ENCODE measurements at regions not wholly inside any gene's neighbourhood (a gene's known extent, or its start where the extent isn't known, plus 50 kb on each side); places are given as distances from the start of the nearest gene placed in this dataset.
A peak's percentile ranks its signal among the peaks of the same experiment; 100 is the strongest.

DNA sequence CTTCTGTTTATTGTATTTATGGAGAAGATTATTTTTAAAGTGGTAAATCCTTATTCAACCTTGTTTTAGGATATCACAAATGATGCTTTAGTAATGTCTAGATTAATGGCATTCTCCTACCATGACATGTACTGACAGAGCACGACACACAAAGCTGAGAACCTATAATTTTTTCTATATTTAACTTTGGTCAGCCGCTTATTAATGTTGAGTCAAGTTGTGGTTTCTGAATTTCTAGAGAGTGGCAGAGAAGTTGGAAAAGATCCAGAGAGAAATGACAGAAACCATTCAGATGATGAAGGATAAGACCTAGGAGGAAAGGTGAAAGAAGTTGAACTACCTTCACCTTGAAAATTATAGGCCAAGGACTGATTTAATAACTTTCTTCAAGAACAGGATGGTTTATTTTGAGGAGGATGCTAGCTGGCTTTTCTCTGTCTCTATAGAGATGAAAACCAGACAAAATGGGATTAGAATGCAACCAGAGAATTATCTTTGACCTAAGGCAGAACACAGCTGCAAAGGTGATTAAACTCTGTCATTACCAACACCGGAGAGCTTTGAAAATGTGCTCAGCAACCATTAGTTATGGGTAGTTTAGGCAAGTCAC lies 62.6 kb upstream of the TSPAN5 start:
- Histone ChIP-seq H2AFZ (replicated peaks; ENCODE audit: low read length, poor library complexity) (no peak overlapping the region), H2BK15ac (ENCODE audit: low read depth, low read length) (no peak overlapping the region), H4K8ac (ENCODE audit: low read depth in 2 of 2, low read length in 2 of 2) (no peak overlapping the region), H2BK120ac (ENCODE audit: low read depth, low read length) (no peak overlapping the region), H3K4me3 (ENCODE audit: insufficient read depth, low read depth, low read length) (no peak overlapping the region), H4K20me1 (ENCODE audit: insufficient read depth, low read length) (no peaks in the 10 kb centered on the region), H3K27ac (ENCODE audit: insufficient read depth, low read length) (no peak overlapping the region), H3K9me1 (ENCODE audit: insufficient read depth, low read length) (no peaks in the 10 kb centered on the region), H3K56ac (ENCODE audit: extremely low read depth, insufficient read depth, low read length) (no peak overlapping the region), H3K18ac (ENCODE audit: low read depth, low read length) (no peak overlapping the region), H2BK5ac (ENCODE audit: low read depth, low read length, poor library complexity, severe bottlenecking) (no peak overlapping the region), H3K36me3 (ENCODE audit: control insufficient read depth, insufficient read depth, low read length) (no peaks in the 10 kb centered on the region), H3K27me3 (ENCODE audit: control insufficient read depth, insufficient read depth, low read length) (no peaks in the 10 kb centered on the region), H3K4ac (ENCODE audit: low read depth, low read length) (no peak overlapping the region), H3K9ac (ENCODE audit: low read depth, low read length) (no peak overlapping the region), H2AK5ac (ENCODE audit: low read depth, low read length) (no peak overlapping the region), H4K5ac (ENCODE audit: low read depth, low read length) (no peak overlapping the region), H2AK9ac (replicated peaks; ENCODE audit: low read depth, low read length, poor library complexity) (no peak overlapping the region), H3K23ac (ENCODE audit: low read depth, low read length) (no peak overlapping the region), H3K4me2 (ENCODE audit: low read depth, low read length) (no peak overlapping the region), H3K14ac (replicated peaks; ENCODE audit: low read depth, low read length) (no peak overlapping the region), H3K79me1 (ENCODE audit: low read depth in 1 of 2, low read length in 2 of 2) (no peaks in the 10 kb centered on the region), H3K4me1 (ENCODE audit: control insufficient read depth, insufficient read depth, low read length) (no peaks in the 10 kb centered on the region), H2BK20ac (ENCODE audit: low read depth, low read length) (no peak overlapping the region), H4K91ac (ENCODE audit: insufficient read depth, low read depth, low read length) (no peak overlapping the region), H3K9me3 (ENCODE audit: control insufficient read depth, insufficient read depth, low read length) (no peaks in the 10 kb centered on the region; the same call in 1 of the 2 replicates)
- in situ Hi-C loops (cut with MboI; ENCODE audit: low sequenced_read_pairs), result no loop called here
- dilution Hi-C loops (cut with HindIII; ENCODE audit: low sequenced_read_pairs, unreplicated experiment), result no loop called here
- TF ChIP-seq FOS (IDR thresholded peaks at IDR 0.05; ENCODE audit: low read depth, low read length) (no peak), RAD21 (IDR thresholded peaks at IDR 0.05; ENCODE audit: low read length) (no peak), MXI1 (IDR thresholded peaks at IDR 0.05; ENCODE audit: borderline replicate concordance, low read depth, low read length) (no peak), CHD1 (IDR thresholded peaks at IDR 0.05; ENCODE audit: low read depth, low read length) (no peak), CEBPB (IDR thresholded peaks at IDR 0.05; ENCODE audit: low read depth, low read length) (no peak)
- TF ChIP-seq, protein P1, sequence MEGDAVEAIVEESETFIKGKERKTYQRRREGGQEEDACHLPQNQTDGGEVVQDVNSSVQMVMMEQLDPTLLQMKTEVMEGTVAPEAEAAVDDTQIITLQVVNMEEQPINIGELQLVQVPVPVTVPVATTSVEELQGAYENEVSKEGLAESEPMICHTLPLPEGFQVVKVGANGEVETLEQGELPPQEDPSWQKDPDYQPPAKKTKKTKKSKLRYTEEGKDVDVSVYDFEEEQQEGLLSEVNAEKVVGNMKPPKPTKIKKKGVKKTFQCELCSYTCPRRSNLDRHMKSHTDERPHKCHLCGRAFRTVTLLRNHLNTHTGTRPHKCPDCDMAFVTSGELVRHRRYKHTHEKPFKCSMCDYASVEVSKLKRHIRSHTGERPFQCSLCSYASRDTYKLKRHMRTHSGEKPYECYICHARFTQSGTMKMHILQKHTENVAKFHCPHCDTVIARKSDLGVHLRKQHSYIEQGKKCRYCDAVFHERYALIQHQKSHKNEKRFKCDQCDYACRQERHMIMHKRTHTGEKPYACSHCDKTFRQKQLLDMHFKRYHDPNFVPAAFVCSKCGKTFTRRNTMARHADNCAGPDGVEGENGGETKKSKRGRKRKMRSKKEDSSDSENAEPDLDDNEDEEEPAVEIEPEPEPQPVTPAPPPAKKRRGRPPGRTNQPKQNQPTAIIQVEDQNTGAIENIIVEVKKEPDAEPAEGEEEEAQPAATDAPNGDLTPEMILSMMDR (conservative IDR thresholded peaks at IDR 0.05; ENCODE audit: low read depth, low read length), result no peak
- WGBS, 2 experiments (ENCODE audit: extremely low coverage in 2 of 2, insufficient read length in 1 of 2), result no CpG with 5 or more reads among the region's 3 CpGs
- DNase-seq, result peak; percentile 10
- no peak for ATAC-seq (ENCODE audit: low read depth)
- intact Hi-C loops (cut with micrococcal nuclease), result no loop called here
- no TSS peak for BruUV-seq (replicated peaks)
- POLR2A ChIA-PET (ENCODE audit: unreplicated experiment), result no interaction called here
- CTCF ChIA-PET, result interaction anchor here (1.7 kb wide), 1 partner anchor 10 kb away, joined by 4 read pairs; no protein-coding TSS in a partner anchor
